D721Med (cell line): ENCODE measurements at regions not wholly inside any gene's neighbourhood (a gene's known extent, or its start where the extent isn't known, plus 50 kb on each side); places are given as distances from the start of the nearest gene placed in this dataset.

ENCODE experiments used
- DNase-seq: peaks from one replicate; pipeline ENCODE4 v3.0.0; 2011; ENCODE audit warnings: low spot score; ENCODE audit not compliant: insufficient read length
- FAIRE-seq: peaks from 2 replicates; lab custom pipeline; 2011; peaks lifted over from hg19 to GRCh38; lab: Jason Lieb, UNC
- TF ChIP-seq, protein P1 (sequence below): IDR thresholded peaks from 2 replicates; pipeline ENCODE4 v1.5.1; 2012; ENCODE audit warnings: mild to moderate bottlenecking, control low read depth; ENCODE audit not compliant: insufficient read depth; ENCODE audit errors: missing control alignments

DNA sequence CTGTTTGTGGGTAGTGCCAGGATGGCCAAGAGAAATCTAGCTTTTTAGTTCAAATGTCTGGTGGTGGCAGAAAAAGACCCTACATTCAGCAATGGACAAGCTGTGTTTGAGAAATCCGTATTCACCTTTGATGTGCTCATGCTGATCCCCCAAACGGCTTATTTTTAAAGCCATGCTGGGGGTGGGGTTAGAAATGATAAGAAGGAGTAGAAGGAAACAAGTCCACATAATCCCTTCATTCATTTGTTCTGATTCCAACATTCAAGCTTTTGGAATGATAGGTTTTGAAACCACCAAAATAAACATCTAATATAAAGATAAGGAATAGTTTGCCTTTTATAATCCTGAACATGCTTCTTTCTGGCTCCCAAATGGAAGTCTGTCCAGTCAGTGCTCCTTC is 92.0 kb upstream of the DKK2 start:
- FAIRE-seq (no peak), DNase-seq (no peak)
- TF ChIP-seq, protein P1, sequence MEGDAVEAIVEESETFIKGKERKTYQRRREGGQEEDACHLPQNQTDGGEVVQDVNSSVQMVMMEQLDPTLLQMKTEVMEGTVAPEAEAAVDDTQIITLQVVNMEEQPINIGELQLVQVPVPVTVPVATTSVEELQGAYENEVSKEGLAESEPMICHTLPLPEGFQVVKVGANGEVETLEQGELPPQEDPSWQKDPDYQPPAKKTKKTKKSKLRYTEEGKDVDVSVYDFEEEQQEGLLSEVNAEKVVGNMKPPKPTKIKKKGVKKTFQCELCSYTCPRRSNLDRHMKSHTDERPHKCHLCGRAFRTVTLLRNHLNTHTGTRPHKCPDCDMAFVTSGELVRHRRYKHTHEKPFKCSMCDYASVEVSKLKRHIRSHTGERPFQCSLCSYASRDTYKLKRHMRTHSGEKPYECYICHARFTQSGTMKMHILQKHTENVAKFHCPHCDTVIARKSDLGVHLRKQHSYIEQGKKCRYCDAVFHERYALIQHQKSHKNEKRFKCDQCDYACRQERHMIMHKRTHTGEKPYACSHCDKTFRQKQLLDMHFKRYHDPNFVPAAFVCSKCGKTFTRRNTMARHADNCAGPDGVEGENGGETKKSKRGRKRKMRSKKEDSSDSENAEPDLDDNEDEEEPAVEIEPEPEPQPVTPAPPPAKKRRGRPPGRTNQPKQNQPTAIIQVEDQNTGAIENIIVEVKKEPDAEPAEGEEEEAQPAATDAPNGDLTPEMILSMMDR, result no peak

DNA sequence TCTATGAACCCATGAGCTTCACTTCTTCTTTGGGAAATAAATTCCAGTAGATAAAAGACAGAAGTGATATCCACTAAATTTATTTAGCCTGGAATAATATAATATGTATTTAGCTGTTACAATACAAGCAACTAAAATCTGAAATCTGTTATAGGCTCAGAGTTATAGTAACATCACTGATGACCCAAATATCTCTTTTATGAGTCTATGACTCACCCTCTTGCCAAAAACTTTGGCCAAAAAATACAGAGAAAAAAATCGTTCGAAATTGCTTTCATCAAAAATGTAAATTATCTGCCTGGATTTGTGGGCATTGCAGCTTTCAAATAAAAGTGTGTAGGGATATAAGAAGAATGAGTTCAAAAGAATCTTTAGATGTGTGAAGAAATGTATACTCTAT is 89.4 kb upstream of the DKK2 start:
- TF ChIP-seq, protein P1, result no peak
- FAIRE-seq (no peak), DNase-seq (no peak)

DNA sequence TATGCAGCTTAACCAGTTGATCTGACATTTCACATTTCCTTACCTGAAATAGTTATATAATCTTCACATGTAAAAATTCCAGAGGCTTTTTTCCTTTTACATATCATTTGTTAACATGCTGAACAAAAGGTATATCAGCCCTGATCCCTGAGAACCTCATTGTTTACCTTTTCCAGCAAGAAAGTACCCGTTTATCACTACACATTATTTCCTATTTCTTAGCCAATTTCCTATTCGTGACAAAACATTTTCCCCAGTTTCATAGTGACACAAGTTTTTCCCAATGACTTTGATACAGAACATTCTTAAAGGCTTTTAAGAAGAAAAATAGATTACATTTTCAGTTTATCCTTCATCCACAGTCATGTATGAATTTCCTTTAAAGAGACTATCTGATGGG is 86.6 kb upstream of the DKK2 start:
- FAIRE-seq, result no peak

DNA sequence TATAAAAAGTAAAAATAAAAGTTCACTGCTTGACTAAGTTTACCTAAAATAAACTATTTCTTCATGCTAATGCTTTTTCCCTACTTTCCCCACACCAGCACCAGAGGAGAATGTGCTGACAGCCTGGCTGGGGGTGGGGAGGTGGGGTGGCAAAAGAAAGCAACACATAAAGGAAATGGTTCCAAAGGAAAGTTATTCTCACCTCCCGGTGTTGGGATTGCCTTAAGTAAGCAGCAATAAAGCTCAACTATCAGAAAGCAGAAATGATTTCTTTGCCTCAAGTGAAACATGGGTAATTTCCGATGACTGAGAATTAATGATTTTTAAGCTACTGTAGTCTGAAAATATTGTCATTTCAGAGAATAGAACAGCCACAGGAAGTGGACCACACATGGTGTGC is 84.5 kb upstream of the DKK2 start:
- DNase-seq, result no peak
- FAIRE-seq, result no peak
- TF ChIP-seq, protein P1, result no peak

More for the DNA sequence above, 86.6 kb upstream of the DKK2 start:
- TF ChIP-seq, protein P1, result no peak
- DNase-seq, result no peak

DNA sequence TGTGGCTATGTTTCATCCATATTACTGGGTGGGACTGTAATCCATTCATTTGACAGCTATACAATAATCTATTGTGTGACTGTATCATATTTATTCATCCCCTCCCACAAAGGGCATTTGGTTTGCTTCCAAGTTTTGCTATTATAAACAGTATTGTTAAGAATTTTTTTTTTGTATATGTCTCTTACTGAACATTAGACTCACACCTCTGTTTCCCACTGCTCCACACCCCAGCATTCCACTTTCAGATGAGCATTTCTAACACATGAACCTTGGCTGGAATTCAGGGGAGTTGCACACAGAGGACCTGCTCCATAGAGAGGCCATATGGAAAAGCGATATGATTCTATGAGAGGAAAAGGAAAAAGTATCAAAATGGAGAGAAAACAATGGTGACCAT is 81.6 kb upstream of the DKK2 start:
- TF ChIP-seq, protein P1, result no peak
- FAIRE-seq, result no peak

DNA sequence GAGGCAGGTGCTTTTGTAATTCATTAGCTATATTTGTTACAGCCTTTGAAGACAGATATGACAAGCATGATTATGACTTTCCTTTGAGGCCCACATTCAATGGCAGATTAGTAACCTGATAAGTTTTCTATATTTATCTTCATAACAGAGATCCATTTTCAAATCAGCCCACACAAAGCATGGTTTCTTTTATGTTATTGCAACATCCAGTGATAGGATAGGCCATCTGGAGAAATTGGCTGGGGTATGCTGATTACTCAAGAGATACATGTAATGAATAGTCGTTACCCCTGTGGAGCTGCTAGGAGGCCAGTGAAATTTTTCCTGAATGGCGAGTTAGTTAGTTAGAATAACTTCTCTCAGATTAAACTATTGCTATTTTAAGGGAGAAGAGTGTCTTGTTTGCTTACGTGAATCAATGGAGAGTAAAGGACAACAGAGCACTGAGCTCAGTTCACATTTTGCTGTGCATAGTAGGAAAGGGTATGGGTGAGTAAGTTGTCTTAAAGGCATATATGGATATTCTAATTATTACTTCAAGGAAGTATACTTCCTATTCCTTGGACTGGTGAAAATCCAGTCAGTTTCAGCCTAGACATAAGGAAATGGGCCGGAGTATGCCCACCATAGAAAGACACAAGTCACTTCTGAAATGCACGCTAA is 79.2 kb upstream of the DKK2 start:
- FAIRE-seq (no peak), DNase-seq (no peak)
- TF ChIP-seq, protein P1, result no peak

More for the DNA sequence above, 81.6 kb upstream of the DKK2 start:
- no peak for DNase-seq

DNA sequence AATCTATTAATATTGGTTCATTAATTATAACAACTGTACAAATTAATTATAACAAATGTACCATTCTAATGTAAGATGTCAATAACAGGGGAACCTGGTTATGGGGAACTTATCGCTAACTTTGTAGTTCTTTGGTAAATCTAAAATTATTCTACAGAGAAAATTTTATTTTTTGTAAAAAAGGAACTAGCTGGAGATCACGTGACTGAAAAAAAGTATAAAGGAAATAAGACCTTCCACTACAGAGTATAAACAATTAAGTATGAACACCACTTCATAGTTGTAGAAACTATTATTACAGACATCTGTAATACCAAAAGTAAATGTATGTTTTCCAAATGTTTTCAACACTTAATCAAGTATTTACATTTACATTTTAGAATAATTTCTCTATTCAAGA is 77.9 kb upstream of the DKK2 start:
- DNase-seq, result no peak
- no peak for FAIRE-seq
- TF ChIP-seq, protein P1, result no peak
